ENCODE measurements at regions not wholly inside any gene's neighbourhood (a gene's known extent, or its start where the extent isn't known, plus 50 kb on each side); places are given as distances from the start of the nearest gene placed in this dataset.

DNA sequence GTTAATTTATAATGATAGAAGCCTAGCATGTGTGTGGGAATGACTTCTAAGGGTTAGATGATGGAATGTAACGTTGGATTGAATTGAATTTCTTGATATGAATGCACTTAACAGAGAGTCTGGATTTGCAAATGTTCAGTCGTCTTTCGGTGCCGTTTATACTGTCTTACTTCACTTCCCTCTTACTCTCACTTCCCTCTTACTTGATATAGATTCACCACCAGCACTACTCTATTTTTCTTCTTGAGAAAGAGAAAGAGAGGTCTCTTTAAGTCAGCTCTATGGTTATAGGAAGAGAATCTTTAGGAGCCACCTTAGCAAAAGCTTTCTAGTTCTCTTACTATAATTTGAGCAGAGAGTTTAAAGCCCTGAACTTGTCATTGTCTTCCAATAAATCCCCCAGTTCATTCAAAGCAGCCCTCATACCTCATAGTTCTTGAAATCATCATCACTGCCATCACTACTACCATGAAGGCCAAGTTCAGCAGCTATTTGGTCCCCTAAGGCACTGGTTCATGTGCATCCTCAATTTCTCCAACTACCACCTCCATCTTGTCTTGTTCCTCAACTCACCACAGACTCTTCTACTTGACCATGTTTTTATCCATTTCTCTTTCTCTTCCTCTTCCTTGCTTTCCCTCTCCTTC is 501.7 kb upstream of the TCF4 start:
- H2BK5ac ChIP-seq (ENCODE audit: low read depth, low read length, poor library complexity, severe bottlenecking): no peak overlapping the region
- no peak overlapping the region for H4K8ac ChIP-seq (ENCODE audit: low read depth in 2 of 2, low read length in 2 of 2)
- no peak overlapping the region for H3K18ac ChIP-seq (ENCODE audit: low read depth, low read length)
- no peak overlapping the region for H2AK5ac ChIP-seq (ENCODE audit: low read depth, low read length)
- H3K4me1 ChIP-seq (ENCODE audit: control insufficient read depth, insufficient read depth, low read length): peaks cover 2% of the 10 kb centered on the region; the same call in 1 of the 2 replicates
- H3K9ac ChIP-seq (ENCODE audit: low read depth, low read length): no peak overlapping the region
- H3K14ac ChIP-seq (replicated peaks; ENCODE audit: low read depth, low read length): no peak overlapping the region
- ChIA-PET POLR2A (ENCODE audit: unreplicated experiment) (no interaction called here), CTCF (no interaction called here)
- TF ChIP-seq, protein P1, sequence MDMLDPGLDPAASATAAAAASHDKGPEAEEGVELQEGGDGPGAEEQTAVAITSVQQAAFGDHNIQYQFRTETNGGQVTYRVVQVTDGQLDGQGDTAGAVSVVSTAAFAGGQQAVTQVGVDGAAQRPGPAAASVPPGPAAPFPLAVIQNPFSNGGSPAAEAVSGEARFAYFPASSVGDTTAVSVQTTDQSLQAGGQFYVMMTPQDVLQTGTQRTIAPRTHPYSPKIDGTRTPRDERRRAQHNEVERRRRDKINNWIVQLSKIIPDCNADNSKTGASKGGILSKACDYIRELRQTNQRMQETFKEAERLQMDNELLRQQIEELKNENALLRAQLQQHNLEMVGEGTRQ (IDR thresholded peaks at IDR 0.05; ENCODE audit: low read depth, low read length): no peak
- TF ChIP-seq MAFK (IDR thresholded peaks at IDR 0.05; ENCODE audit: low read depth, low read length) (no peak), RFX5 (IDR thresholded peaks at IDR 0.05; ENCODE audit: low read depth, low read length) (no peak), CHD1 (IDR thresholded peaks at IDR 0.05; ENCODE audit: low read depth, low read length) (no peak), BHLHE40 (IDR thresholded peaks at IDR 0.05; ENCODE audit: low read depth, low read length) (no peak), ELK1 (IDR thresholded peaks at IDR 0.05; ENCODE audit: borderline replicate concordance, low read depth, low read length) (no peak), RCOR1 (IDR thresholded peaks at IDR 0.05; ENCODE audit: insufficient replicate concordance, low read length) (no peak), FOS (IDR thresholded peaks at IDR 0.05; ENCODE audit: low read depth, low read length) (no peak), POLR2A (IDR thresholded peaks at IDR 0.05; ENCODE audit: low read depth, low read length) (no peak), NFE2L2 (IDR thresholded peaks at IDR 0.05; ENCODE audit: low read depth, low read length) (no peak), MXI1 (IDR thresholded peaks at IDR 0.05; ENCODE audit: borderline replicate concordance, low read depth, low read length) (no peak), MAZ (IDR thresholded peaks at IDR 0.05; ENCODE audit: borderline replicate concordance, low read depth, low read length) (no peak), CEBPB (IDR thresholded peaks at IDR 0.05; ENCODE audit: low read depth, low read length) (no peak), SMC3 (IDR thresholded peaks at IDR 0.05; ENCODE audit: low read depth, low read length) (no peak)
- TF ChIP-seq, protein P2, sequence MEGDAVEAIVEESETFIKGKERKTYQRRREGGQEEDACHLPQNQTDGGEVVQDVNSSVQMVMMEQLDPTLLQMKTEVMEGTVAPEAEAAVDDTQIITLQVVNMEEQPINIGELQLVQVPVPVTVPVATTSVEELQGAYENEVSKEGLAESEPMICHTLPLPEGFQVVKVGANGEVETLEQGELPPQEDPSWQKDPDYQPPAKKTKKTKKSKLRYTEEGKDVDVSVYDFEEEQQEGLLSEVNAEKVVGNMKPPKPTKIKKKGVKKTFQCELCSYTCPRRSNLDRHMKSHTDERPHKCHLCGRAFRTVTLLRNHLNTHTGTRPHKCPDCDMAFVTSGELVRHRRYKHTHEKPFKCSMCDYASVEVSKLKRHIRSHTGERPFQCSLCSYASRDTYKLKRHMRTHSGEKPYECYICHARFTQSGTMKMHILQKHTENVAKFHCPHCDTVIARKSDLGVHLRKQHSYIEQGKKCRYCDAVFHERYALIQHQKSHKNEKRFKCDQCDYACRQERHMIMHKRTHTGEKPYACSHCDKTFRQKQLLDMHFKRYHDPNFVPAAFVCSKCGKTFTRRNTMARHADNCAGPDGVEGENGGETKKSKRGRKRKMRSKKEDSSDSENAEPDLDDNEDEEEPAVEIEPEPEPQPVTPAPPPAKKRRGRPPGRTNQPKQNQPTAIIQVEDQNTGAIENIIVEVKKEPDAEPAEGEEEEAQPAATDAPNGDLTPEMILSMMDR (conservative IDR thresholded peaks at IDR 0.05; ENCODE audit: low read depth, low read length): no peak
- H2AFZ ChIP-seq (replicated peaks; ENCODE audit: low read length, poor library complexity): no peak overlapping the region
- H3K23ac ChIP-seq (ENCODE audit: low read depth, low read length): no peak overlapping the region
- no peak overlapping the region for H3K4me2 ChIP-seq (ENCODE audit: low read depth, low read length)
- H3K27me3 ChIP-seq (ENCODE audit: control insufficient read depth, insufficient read depth, low read length): no peaks in the 10 kb centered on the region
- H4K20me1 ChIP-seq (ENCODE audit: insufficient read depth, low read length): no peaks in the 10 kb centered on the region
- no peak overlapping the region for H4K5ac ChIP-seq (ENCODE audit: low read depth, low read length)
- no CpG with 5 or more reads among the region's 4 CpGs for WGBS, 2 experiments (ENCODE audit: extremely low coverage in 2 of 2, insufficient read length in 1 of 2)
- no peak overlapping the region for H2BK20ac ChIP-seq (ENCODE audit: low read depth, low read length)
- no peak overlapping the region for H2BK15ac ChIP-seq (ENCODE audit: low read depth, low read length)
- no peaks in the 10 kb centered on the region for H3K36me3 ChIP-seq (ENCODE audit: control insufficient read depth, insufficient read depth, low read length)
- H3K79me1 ChIP-seq (ENCODE audit: low read depth in 1 of 2, low read length in 2 of 2): no peaks in the 10 kb centered on the region
- ATAC-seq (ENCODE audit: low read depth): no peak
- H3K56ac ChIP-seq (ENCODE audit: extremely low read depth, insufficient read depth, low read length): no peak overlapping the region
- intact Hi-C loops (cut with micrococcal nuclease): loop anchor here (10.0 kb wide), 1 partner anchor 305 kb away; no protein-coding TSS in a partner anchor
- H4K91ac ChIP-seq (ENCODE audit: insufficient read depth, low read depth, low read length): no peak overlapping the region
- H3K9me3 ChIP-seq (ENCODE audit: control insufficient read depth, insufficient read depth, low read length): no peaks in the 10 kb centered on the region
- H3K27ac ChIP-seq (ENCODE audit: insufficient read depth, low read length): no peak overlapping the region
- H3K4ac ChIP-seq (ENCODE audit: low read depth, low read length): no peak overlapping the region
- H2AK9ac ChIP-seq (replicated peaks; ENCODE audit: low read depth, low read length, poor library complexity): no peak overlapping the region
- in situ Hi-C loops (cut with MboI; ENCODE audit: low sequenced_read_pairs): no loop called here
- no peak overlapping the region for H2BK120ac ChIP-seq (ENCODE audit: low read depth, low read length)
- dilution Hi-C loops (cut with HindIII; ENCODE audit: low sequenced_read_pairs, unreplicated experiment): no loop called here
- DNase-seq: no peak
- H3K4me3 ChIP-seq (ENCODE audit: insufficient read depth, low read depth, low read length): no peak overlapping the region
- no peaks in the 10 kb centered on the region for H3K9me1 ChIP-seq (ENCODE audit: insufficient read depth, low read length)
- no TSS peak for BruUV-seq (replicated peaks)

Measured in IMR-90 (cell line).